GM13976 (cell line): ENCODE measurements at regions not wholly inside any gene's neighbourhood (a gene's known extent, or its start where the extent isn't known, plus 50 kb on each side); places are given as distances from the start of the nearest gene placed in this dataset.

Experiments used
- DNase-seq: peaks from one replicate; pipeline ENCODE4 v3.0.0; 2012; ENCODE audit warnings: low spot score
- CTCF ChIP-seq: IDR thresholded peaks from 2 replicates; pipeline ENCODE4 v1.5.1; 2012; ENCODE audit warnings: borderline replicate concordance, mild to moderate bottlenecking; ENCODE audit not compliant: insufficient read depth; ENCODE audit errors: extremely low read depth, missing control alignments, control extremely low read depth
- in situ Hi-C: fragments of 300-500 bp; cut with MboI; formaldehyde crosslinking; loops from one replicate; pipeline ENCODE4 v1.12.0; 2022; ENCODE audit warnings: low sequenced_read_pairs, mixed read lengths, inconsistent platforms; ENCODE audit not compliant: unreplicated experiment

GRCh38 chr20:7770578-7770977 is 169.7 kb downstream of the HAO1 start:
- in situ Hi-C loops = no loop called here
- DNase-seq = no peak
- TF ChIP-seq CTCF = no peak

- no peak for DNase-seq
- no peak for TF ChIP-seq CTCF
- in situ Hi-C loops = no loop called here
These were observed 167.9 kb downstream of the HAO1 start for GRCh38 chr20:7772371-7772770.

- in situ Hi-C loops = no loop called here
- TF ChIP-seq CTCF = no peak
- DNase-seq = no peak
These were observed 166.7 kb downstream of the HAO1 start for GRCh38 chr20:7773511-7773910.

GRCh38 chr20:7775072-7775471 is 165.2 kb downstream of the HAO1 start:
- in situ Hi-C loops = no loop called here
- no peak for TF ChIP-seq CTCF
- no peak for DNase-seq

- in situ Hi-C loops = no loop called here
- DNase-seq = no peak
- TF ChIP-seq CTCF = no peak
These were observed 164.1 kb downstream of the HAO1 start for GRCh38 chr20:7776148-7776547.

GRCh38 chr20:7790189-7790588 is 150.1 kb downstream of the HAO1 start:
- no peak for DNase-seq
- in situ Hi-C loops = no loop called here
- TF ChIP-seq CTCF = no peak
